HepG2 (cell line): ENCODE measurements at regions not wholly inside any gene's neighbourhood (a gene's known extent, or its start where the extent isn't known, plus 50 kb on each side); places are given as distances from the start of the nearest gene placed in this dataset.
"Not testable (repeated sequence)": the region's sequence is repeated elsewhere in the genome, so short reads cannot be mapped to it uniquely, and the experiment has no call there.

Source experiments
- ATAC-seq: fragments of 200-7000 bp; cut with Tn5 transposase; 3 replicates; pipeline ENCODE4 v1.9.1; 2020; ENCODE audit warnings: mild to moderate bottlenecking, moderate library complexity
- BruUV-seq: library from RNA; stranded (reverse); fragments of 400-500 nt; replicated peaks from 2 replicates; lab custom pipeline; 2021; lab: Mats Ljungman, UMichigan
- CTCF ChIA-PET: fragments of 300-600 bp; formaldehyde crosslinking; extraction: SDS; loops from one replicate; lab custom pipeline; 2021; ENCODE audit warnings: low total read pairs, inconsistent platforms, low intra/inter-chr PET ratio; lab: Yijun Ruan, JAX
- POLR2A ChIA-PET: fragments of 350-600 bp; sonication (Branson Sonifier 250); formaldehyde crosslinking; loops from one replicate; lab custom pipeline; 2020; ENCODE audit warnings: antibody characterized with exemption, inconsistent platforms; lab: Yijun Ruan, JAX
- DNase-seq: peaks from one replicate; pipeline ENCODE4 v3.0.0-alpha.2; 2015; ENCODE audit warnings: low spot score
- FAIRE-seq: peaks from 3 replicates; lab custom pipeline; 2011; peaks lifted over from hg19 to GRCh38; lab: Jason Lieb, UNC
- H2AFZ ChIP-seq: one replicate; pipeline ENCODE4 v1.6.1; 2011; ENCODE audit warnings: low read length, inconsistent platforms
- H3K27ac ChIP-seq: fragments of 300-600 bp; 3 replicates; pipeline ENCODE4 v1.8.0; 2011; ENCODE audit warnings: mixed run types, mild to moderate bottlenecking, mixed read lengths, low read length, inconsistent platforms; ENCODE audit not compliant: insufficient read depth; ENCODE audit errors: extremely low read length
- H3K27me3 ChIP-seq, 2 experiments: fragments of 200-600 bp in 1 of 2; 2 replicates in 1 of 2; 3 replicates in 1 of 2; pipeline versions ENCODE4 v1.6.0 to v1.8.0; 2011; ENCODE audit warnings: low read length in 2 of 2, mild to moderate bottlenecking in 2 of 2, moderate library complexity in 2 of 2, inconsistent platforms in 1 of 2; ENCODE audit not compliant: insufficient read depth in 2 of 2, control insufficient read depth in 1 of 2
- H3K36me3 ChIP-seq, 2 experiments: fragments of 200-600 bp in 1 of 2; replicated peaks in 1 of 2; 2 replicates in 1 of 2; 3 replicates in 1 of 2; pipeline versions ENCODE4 v1.5.1 to v1.8.0; 2011; ENCODE audit warnings: low read length in 2 of 2, inconsistent platforms in 1 of 2; ENCODE audit not compliant: insufficient read depth in 2 of 2, control insufficient read depth in 1 of 2
- H3K4me1 ChIP-seq: 2 replicates; pipeline ENCODE4 v1.5.1; 2012; ENCODE audit warnings: low read length, inconsistent platforms; ENCODE audit not compliant: insufficient read depth
- H3K4me2 ChIP-seq: 2 replicates; pipeline ENCODE4 v1.6.0; 2011; ENCODE audit warnings: low read depth, low read length, inconsistent platforms
- H3K4me3 ChIP-seq, 3 experiments: fragments of 200-600 bp in 1 of 3; sonication (generic), shearing (Covaris generic) in 1 of 3; replicated peaks in 1 of 3; 2 replicates each; pipeline ENCODE4 v1.5.1; 2011 to 2016; ENCODE audit warnings: low read length in 3 of 3, inconsistent platforms in 2 of 3, low read depth in 2 of 3, mild to moderate bottlenecking in 2 of 3, control low read depth in 1 of 3, mixed read lengths in 1 of 3; ENCODE audit not compliant: insufficient read depth in 1 of 3
- H3K79me2 ChIP-seq: one replicate; pipeline ENCODE4 v1.6.1; 2011; ENCODE audit warnings: low read length, inconsistent platforms; ENCODE audit not compliant: insufficient read depth
- H3K9ac ChIP-seq: 2 replicates; pipeline ENCODE4 v1.6.0; 2011; ENCODE audit warnings: mild to moderate bottlenecking, low read depth, low read length, inconsistent platforms; ENCODE audit not compliant: insufficient read depth
- H3K9me3 ChIP-seq: 2 replicates; pipeline ENCODE4 v1.5.1; 2012; ENCODE audit warnings: mild to moderate bottlenecking, low read length
- H4K20me1 ChIP-seq: 2 replicates; pipeline ENCODE4 v1.6.0; 2011; ENCODE audit warnings: inconsistent platforms, mild to moderate bottlenecking, low read length, moderate library complexity; ENCODE audit not compliant: insufficient read depth
- EZH2 ChIP-seq: conservative IDR thresholded peaks from 2 replicates; pipeline ENCODE4 v1.6.1; 2012; ENCODE audit warnings: mild to moderate bottlenecking, low read depth, low read length, moderate library complexity
- HCFC1 ChIP-seq: fragments of 150-350 bp; IDR thresholded peaks from 2 replicates; pipeline ENCODE4 v1.6.1; 2014; ENCODE audit warnings: low read depth, low read length
- HNF1B ChIP-seq: sonication (generic); formaldehyde crosslinking; IDR thresholded peaks from 2 replicates; pipeline ENCODE4 v1.5.1; 2020; ENCODE audit warnings: mild to moderate bottlenecking, moderate library complexity, missing genetic modification reagents
- POLR2A ChIP-seq, 2 experiments: IDR thresholded peaks; 2 replicates each; pipeline ENCODE4 v1.6.1; 2011; ENCODE audit warnings: low read depth in 2 of 2, low read length in 2 of 2, mild to moderate bottlenecking in 1 of 2, moderate library complexity in 1 of 2; ENCODE audit not compliant: insufficient read depth in 1 of 2
- SOX5 ChIP-seq: IDR thresholded peaks from 2 replicates; pipeline ENCODE4 v1.6.1; 2016; ENCODE audit warnings: borderline replicate concordance
- TEAD2 ChIP-seq: sonication (generic); formaldehyde crosslinking; IDR thresholded peaks from 2 replicates; pipeline ENCODE4 v1.9.0; 2021; ENCODE audit warnings: missing genetic modification reagents
- ZNF337 ChIP-seq: sonication (generic); formaldehyde crosslinking; IDR thresholded peaks from 2 replicates; pipeline ENCODE4 v1.5.1; 2020; ENCODE audit warnings: missing genetic modification reagents, low read depth, mild to moderate bottlenecking, borderline replicate concordance
- ZNF414 ChIP-seq: sonication (generic); formaldehyde crosslinking; IDR thresholded peaks from 2 replicates; pipeline ENCODE4 v1.5.0; 2020; ENCODE audit warnings: missing genetic modification reagents
- ZNF569 ChIP-seq: sonication (generic); formaldehyde crosslinking; IDR thresholded peaks from 2 replicates; pipeline ENCODE4 v1.5.0; 2020; ENCODE audit warnings: mild to moderate bottlenecking, missing genetic modification reagents, moderate library complexity, borderline replicate concordance
- ZSCAN21 ChIP-seq: sonication (generic); formaldehyde crosslinking; IDR thresholded peaks from 2 replicates; pipeline ENCODE4 v1.8.0; 2022; ENCODE audit warnings: mild to moderate bottlenecking, missing genetic modification reagents, moderate library complexity, borderline replicate concordance
- WGBS: methylation state at CpG from one replicate; pipeline ENCODE4 v1.1.6; 2017; ENCODE audit warnings: low lambda C conversion rate; 5-methylcytosine and 5-hydroxymethylcytosine counted together
- in situ Hi-C: cut with HindIII; loops from 2 replicates; pipeline ENCODE4 v1.10.0; 2017; ENCODE audit warnings: low pct_unique_long_range_greater_than_20kb; ENCODE audit not compliant: extremely low pct_ligation_motif_present
- intact Hi-C: fragments of 100-400 bp; cut with micrococcal nuclease; formaldehyde crosslinking; loops from one replicate; pipeline ENCODE4 v1.10.0; 2022; ENCODE audit not compliant: unreplicated experiment

- Histone ChIP-seq H3K4me2 (no peak overlapping the region), H2AFZ (no peak overlapping the region), H3K4me1 (no peaks in the 10 kb centered on the region), H3K27me3 (peaks cover 0 to 4% of the 10 kb centered on the region in 2 experiments; a peak in 1 of 5 replicates), H3K36me3 (no peaks in the 10 kb centered on the region), H4K20me1 (no peaks in the 10 kb centered on the region), H3K27ac (no peak overlapping the region), H3K4me3 (no peak overlapping the region)
- ATAC-seq (no peak), FAIRE-seq (no peak)
- 27% methylated on average over 3 of the region's 3 CpGs for WGBS
- in situ Hi-C loops, result no loop called here
- POLR2A ChIA-PET, result no interaction called here
- BruUV-seq, result no TSS peak
- TF ChIP-seq POLR2A (IDR thresholded peaks at IDR 0.05; ENCODE audit: insufficient read depth in 1 of 2, low read depth in 2 of 2, low read length in 2 of 2) (no peak), EZH2 (no peak), ZSCAN21 (CRISPR knock-in tag) (no peak), SOX5 (CRISPR knock-in tag) (no peak), TEAD2 (CRISPR knock-in tag) (no peak), ZNF569 (CRISPR knock-in tag) (no peak), ZNF414 (CRISPR knock-in tag) (no peak), ZNF337 (CRISPR knock-in tag) (no peak), HNF1B (CRISPR knock-in tag) (no peak), HCFC1 (no peak)
- TF ChIP-seq, all 625 proteins: peak for 0
- peaks cover 7% of the 10 kb centered on the region; the same call in 1 of the 2 replicates for H3K9me3 ChIP-seq
- intact Hi-C loops, result no loop called here
- no peak overlapping the region for H3K9ac ChIP-seq
- CTCF ChIA-PET, result no interaction called here
- no peaks in the 10 kb centered on the region for H3K79me2 ChIP-seq
- no peak for DNase-seq
These were observed 98.2 kb upstream of the NAV2 start for GRCh38 chr11:19614370-19614940.

GRCh38 chr11:19612025-19612424, 100.6 kb upstream of the NAV2 start:
- intact Hi-C loops, BruUV-seq, H3K9me3 ChIP-seq, H3K36me3 ChIP-seq, POLR2A ChIA-PET, H3K9ac ChIP-seq, H3K79me2 ChIP-seq, FAIRE-seq, DNase-seq, H4K20me1 ChIP-seq, CTCF ChIA-PET, H3K4me1 ChIP-seq, H3K27ac ChIP-seq, H3K4me3 ChIP-seq, ATAC-seq, in situ Hi-C loops, H3K4me2 ChIP-seq, H2AFZ ChIP-seq, H3K27me3 ChIP-seq: not testable (repeated sequence)
